ENCODE measurements at regions not wholly inside any gene's neighbourhood (a gene's known extent, or its start where the extent isn't known, plus 50 kb on each side); places are given as distances from the start of the nearest gene placed in this dataset.

- H3K27ac ChIP-seq = peak overlapping the region; percentile 13 to 76 (median 38)
- no peaks in the 10 kb centered on the region for H3K27me3 ChIP-seq
- peaks cover 0 to 32% (median 0%) of the 10 kb centered on the region in 4 donors for H3K4me1 ChIP-seq
- no peak overlapping the region for H3K4me3 ChIP-seq
- intact Hi-C loops (cut with DNase I) = no loop called here
- no peak for TF ChIP-seq EP300 (IDR thresholded peaks at IDR 0.05)
- no peak for TF ChIP-seq CTCF (IDR thresholded peaks at IDR 0.05)
- no peak for TF ChIP-seq POLR2A (IDR thresholded peaks at IDR 0.05)
- TF ChIP-seq POLR2AphosphoS5 (IDR thresholded peaks at IDR 0.05) = no peak
- no peaks in the 10 kb centered on the region for H3K36me3 ChIP-seq
- H3K9me3 ChIP-seq = no peaks in the 10 kb centered on the region
- WGBS, 2 donors = 94% methylated on average over 14 of the region's 14 CpGs
- DNase-seq = no peak
These were observed 161.8 kb upstream of the SERP2 start for GRCh38 chr13:44211704-44212346.

GRCh38 chr13:44212633-44213396 lies 160.8 kb upstream of the SERP2 start:
- Histone ChIP-seq H3K4me3 (no peak overlapping the region), H3K9me3 (no peaks in the 10 kb centered on the region), H3K36me3 (no peaks in the 10 kb centered on the region), H3K27me3 (no peaks in the 10 kb centered on the region), H3K4me1 (peaks cover 0 to 36% (median 2%) of the 10 kb centered on the region in 4 donors), H3K27ac (peak overlapping the region in 3 of 4 donors; percentile 12 to 54 (median 44))
- peak; percentile 87 for DNase-seq
- TF ChIP-seq EP300 (IDR thresholded peaks at IDR 0.05) (no peak), POLR2AphosphoS5 (IDR thresholded peaks at IDR 0.05) (peak in 3 of 4 donors; percentile 33 to 64 (median 59))
- 65 to 72% methylated on average over 9 of the region's 9 CpGs for WGBS, 2 donors
- intact Hi-C loops (cut with DNase I) = no loop called here

- H3K36me3 ChIP-seq = no peaks in the 10 kb centered on the region
- intact Hi-C loops (cut with DNase I) = loop anchor here (5.0 kb wide), 1 partner anchor 166 kb away; no protein-coding TSS in a partner anchor
- TF ChIP-seq POLR2AphosphoS5 (IDR thresholded peaks at IDR 0.05) (peak in 3 of 4 donors; percentile 6 to 74 (median 40)), EP300 (IDR thresholded peaks at IDR 0.05) (peak in 1 of 4 donors; percentile 28), CTCF (IDR thresholded peaks at IDR 0.05) (no peak), POLR2A (IDR thresholded peaks at IDR 0.05) (no peak)
- no peaks in the 10 kb centered on the region for H3K9me3 ChIP-seq
- peaks cover 0 to 61% (median 52%) of the 10 kb centered on the region in 4 donors for H3K4me1 ChIP-seq
- 12 to 54% methylated on average over 10 of the region's 10 CpGs for WGBS, 2 donors
- no peak overlapping the region for H3K4me3 ChIP-seq
- peak overlapping the region; percentile 63 to 87 (median 78) for H3K27ac ChIP-seq
- DNase-seq = peak; percentile 85
- no peaks in the 10 kb centered on the region for H3K27me3 ChIP-seq
These were observed 155.0 kb upstream of the SERP2 start for GRCh38 chr13:44218501-44219240.

- DNase-seq = no peak
- WGBS, 2 donors = 85 to 90% methylated on average over 13 of the region's 13 CpGs
- Histone ChIP-seq H3K27ac (peak overlapping the region; percentile 63 to 87 (median 78)), H3K9me3 (no peaks in the 10 kb centered on the region), H3K4me1 (peaks cover 0 to 71% (median 62%) of the 10 kb centered on the region in 4 donors), H3K27me3 (no peaks in the 10 kb centered on the region), H3K4me3 (no peak overlapping the region), H3K36me3 (no peaks in the 10 kb centered on the region)
- no peak for TF ChIP-seq POLR2A (IDR thresholded peaks at IDR 0.05)
- TF ChIP-seq POLR2AphosphoS5 (IDR thresholded peaks at IDR 0.05) = peak in 1 of 4 donors; percentile 20
- intact Hi-C loops (cut with DNase I) = loop anchor here (2.0 to 5.0 kb wide), 5 partner anchors 63 to 168 kb away; partner anchors contain the start of gene SERP2
These were observed 153.8 kb upstream of the SERP2 start for GRCh38 chr13:44219577-44220548.

- peak overlapping the region; percentile 63 to 87 (median 78) for H3K27ac ChIP-seq
These were observed 152.7 kb upstream of the SERP2 start for GRCh38 chr13:44220948-44221347.

More at GRCh38 chr13:44220948-44221347, 152.7 kb upstream of the SERP2 start:
- no peak for DNase-seq
- H3K4me3 ChIP-seq = no peak overlapping the region
- intact Hi-C loops (cut with DNase I) = loop anchor here (1.0 to 5.0 kb wide), 5 partner anchors 64 to 215 kb away; partner anchors contain the start of gene SERP2
- H3K4me1 ChIP-seq = peaks cover 0 to 79% (median 71%) of the 10 kb centered on the region in 4 donors
- 77 to 92% methylated on average over 3 of the region's 3 CpGs for WGBS, 2 donors
- H3K27me3 ChIP-seq = no peaks in the 10 kb centered on the region
- no peaks in the 10 kb centered on the region for H3K36me3 ChIP-seq
- H3K9me3 ChIP-seq = no peaks in the 10 kb centered on the region
- TF ChIP-seq POLR2AphosphoS5 (IDR thresholded peaks at IDR 0.05) (no peak), EP300 (IDR thresholded peaks at IDR 0.05) (no peak), CTCF (IDR thresholded peaks at IDR 0.05) (no peak), POLR2A (IDR thresholded peaks at IDR 0.05) (no peak)

All from sigmoid colon (tissue), 6 donors.